Osteoblast (primary cell): ENCODE measurements at regions not wholly inside any gene's neighbourhood (a gene's known extent, or its start where the extent isn't known, plus 50 kb on each side); places are given as distances from the start of the nearest gene placed in this dataset.
A peak's percentile ranks its signal among the peaks of the same experiment; 100 is the strongest.

Experiments
- DNase-seq: peaks from one replicate; pipeline ENCODE4 v3.0.0; 2011; ENCODE audit warnings: low spot score, mixed read lengths; ENCODE audit not compliant: insufficient read length; ENCODE audit errors: missing footprints
- H2AFZ ChIP-seq: 2 replicates; pipeline ENCODE4 v1.6.0; 2011; ENCODE audit warnings: mild to moderate bottlenecking, low read length
- H3K27ac ChIP-seq: 2 replicates; pipeline ENCODE4 v1.5.1; 2011; ENCODE audit warnings: mild to moderate bottlenecking, low read depth, low read length, moderate library complexity
- H3K27me3 ChIP-seq: 2 replicates; pipeline ENCODE4 v1.6.0; 2012; ENCODE audit warnings: mild to moderate bottlenecking, control low read depth, inconsistent platforms, low read length, moderate library complexity; ENCODE audit not compliant: insufficient read depth
- H3K36me3 ChIP-seq: 2 replicates; pipeline ENCODE4 v1.5.1; 2011; ENCODE audit warnings: mild to moderate bottlenecking, low read length, control low read depth, moderate library complexity; ENCODE audit not compliant: insufficient read depth
- H3K4me1 ChIP-seq: 2 replicates; pipeline ENCODE4 v1.5.1; 2011; ENCODE audit warnings: mild to moderate bottlenecking, low read length, control low read depth, moderate library complexity; ENCODE audit not compliant: insufficient read depth
- H3K4me2 ChIP-seq: 2 replicates; pipeline ENCODE4 v1.6.0; 2011; ENCODE audit warnings: mild to moderate bottlenecking, low read length; ENCODE audit not compliant: insufficient read depth
- H3K4me3 ChIP-seq: fragments of 200-600 bp; sonication (generic); 3 replicates; pipeline ENCODE4 v1.5.1; 2012; ENCODE audit warnings: mild to moderate bottlenecking, low read length, inconsistent platforms; ENCODE audit not compliant: insufficient read depth
- H3K79me2 ChIP-seq: 2 replicates; pipeline ENCODE4 v1.6.0; 2012; ENCODE audit warnings: mild to moderate bottlenecking, low read length, control low read depth, inconsistent platforms; ENCODE audit not compliant: insufficient read depth
- H3K9me3 ChIP-seq: 2 replicates; pipeline ENCODE4 v1.5.1; 2011; ENCODE audit warnings: low read depth, low read length, control low read depth
- H4K20me1 ChIP-seq: 2 replicates; pipeline ENCODE4 v1.6.0; 2012; ENCODE audit warnings: mild to moderate bottlenecking, low read length, control low read depth; ENCODE audit not compliant: insufficient read depth
- CTCF ChIP-seq: IDR thresholded peaks from 2 replicates; pipeline ENCODE4 v1.5.1; 2011; ENCODE audit warnings: mild to moderate bottlenecking, low read depth, low read length, moderate library complexity; ENCODE audit errors: extremely low read depth

DNA sequence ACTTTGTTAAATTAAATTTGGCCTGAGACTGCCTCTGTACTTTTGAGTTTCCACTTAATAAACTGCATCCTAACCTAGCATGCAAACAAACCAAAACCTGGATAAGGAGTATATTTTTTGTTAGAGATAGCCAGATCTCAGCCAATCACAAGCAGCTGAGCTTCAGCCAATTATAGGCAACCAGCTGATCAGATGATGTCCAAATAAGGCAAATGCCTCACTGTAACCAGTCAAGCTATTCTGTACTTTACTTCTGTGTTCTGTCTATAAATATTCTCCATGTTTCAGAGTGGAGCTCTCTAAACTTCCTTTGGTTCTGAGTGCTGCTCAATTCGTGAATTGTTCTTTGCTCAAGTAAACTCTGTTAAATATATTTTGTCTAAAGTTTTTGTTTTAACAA lies 194.6 kb upstream of the RGS17 start:
- Histone ChIP-seq H3K9me3 (no peaks in the 10 kb centered on the region), H3K36me3 (no peaks in the 10 kb centered on the region), H3K27me3 (no peaks in the 10 kb centered on the region), H4K20me1 (no peaks in the 10 kb centered on the region), H2AFZ (no peak overlapping the region), H3K4me3 (no peak overlapping the region), H3K79me2 (no peaks in the 10 kb centered on the region), H3K27ac (no peak overlapping the region), H3K4me1 (no peaks in the 10 kb centered on the region), H3K4me2 (no peak overlapping the region)
- no peak for DNase-seq
- no peak for TF ChIP-seq CTCF

DNA sequence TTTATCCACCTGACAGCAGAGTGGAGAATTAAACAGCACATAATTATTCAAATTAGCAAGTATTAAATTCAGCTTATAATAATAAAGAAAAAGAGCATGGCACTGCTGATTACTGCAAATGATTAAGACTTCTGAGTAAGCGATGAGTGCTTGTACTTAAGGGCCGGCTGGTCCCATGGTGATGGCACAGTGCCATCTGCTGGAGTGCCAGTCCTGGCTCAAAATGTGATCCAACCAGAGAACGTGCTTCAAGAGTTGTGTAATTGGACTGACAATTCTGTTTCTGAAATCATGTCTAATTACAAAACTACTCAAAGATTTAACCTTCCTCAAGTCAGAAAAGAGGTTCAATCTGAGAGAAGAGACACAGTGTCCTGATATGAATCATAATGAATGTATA lies 181.6 kb upstream of the RGS17 start:
- TF ChIP-seq CTCF, result peak; percentile 5
- Histone ChIP-seq H2AFZ (no peak overlapping the region), H3K36me3 (no peaks in the 10 kb centered on the region), H3K4me3 (no peak overlapping the region), H3K4me1 (no peaks in the 10 kb centered on the region), H3K27me3 (no peaks in the 10 kb centered on the region), H3K9me3 (no peaks in the 10 kb centered on the region), H3K4me2 (no peak overlapping the region), H4K20me1 (no peaks in the 10 kb centered on the region), H3K79me2 (no peaks in the 10 kb centered on the region), H3K27ac (no peak overlapping the region)
- no peak for DNase-seq

GRCh38 chr6:153309651-153310050 lies 178.6 kb upstream of the RGS17 start:
- Histone ChIP-seq H3K27ac (no peak overlapping the region), H3K4me1 (no peaks in the 10 kb centered on the region), H2AFZ (no peak overlapping the region), H3K36me3 (no peaks in the 10 kb centered on the region), H3K79me2 (no peaks in the 10 kb centered on the region), H3K4me2 (no peak overlapping the region), H3K4me3 (no peak overlapping the region), H3K27me3 (no peaks in the 10 kb centered on the region), H4K20me1 (no peaks in the 10 kb centered on the region), H3K9me3 (no peaks in the 10 kb centered on the region)
- DNase-seq, result no peak
- no peak for TF ChIP-seq CTCF

- H4K20me1 ChIP-seq, result no peaks in the 10 kb centered on the region
- no peaks in the 10 kb centered on the region for H3K9me3 ChIP-seq
- no peaks in the 10 kb centered on the region for H3K27me3 ChIP-seq
- no peak for DNase-seq
- TF ChIP-seq CTCF, result no peak
- H3K79me2 ChIP-seq, result no peaks in the 10 kb centered on the region
- H3K27ac ChIP-seq, result no peak overlapping the region
- H2AFZ ChIP-seq, result no peak overlapping the region
- H3K36me3 ChIP-seq, result no peaks in the 10 kb centered on the region
- H3K4me3 ChIP-seq, result no peak overlapping the region
- no peak overlapping the region for H3K4me2 ChIP-seq
- no peaks in the 10 kb centered on the region for H3K4me1 ChIP-seq
Observed at GRCh38 chr6:153302133-153302532, 171.1 kb upstream of the RGS17 start.
